HCT116 (cell line): ENCODE measurements at regions not wholly inside any gene's neighbourhood (a gene's known extent, or its start where the extent isn't known, plus 50 kb on each side); places are given as distances from the start of the nearest gene placed in this dataset.

Experiments
- ATAC-seq: fragments of 200-7000 bp; cut with Tn5 transposase; 2 replicates; pipeline ENCODE4 v1.9.1; 2020; ENCODE audit warnings: mild to moderate bottlenecking, moderate library complexity
- BruUV-seq: library from RNA; stranded (reverse); fragments of 400-500 nt; replicated peaks from 2 replicates; lab custom pipeline; 2021; lab: Mats Ljungman, UMichigan
- CTCF ChIA-PET: fragments of 300-600 bp; sonication (Branson Sonifier 250); formaldehyde crosslinking; loops from one replicate; lab custom pipeline; 2021; ENCODE audit warnings: antibody characterized with exemption; lab: Charles Lee
- POLR2A ChIA-PET: fragments of 300-600, 350-600 bp; sonication (Branson Sonifier 250); formaldehyde crosslinking; loops from one replicate; lab custom pipeline; 2021; ENCODE audit warnings: antibody characterized with exemption; lab: Charles Lee
- RAD21 ChIA-PET, 2 experiments: fragments of 300-600 bp; sonication (Branson Sonifier 250); formaldehyde crosslinking; loops; one replicate each; lab custom pipeline; 2023; ENCODE audit warnings: low total read pairs in 2 of 2; ENCODE audit not compliant: uncharacterized antibody in 2 of 2, unreplicated experiment in 2 of 2, low non-redundant PET in 1 of 2; lab: Charles Lee
- DNase-seq: peaks from one replicate; pipeline ENCODE4 v3.0.0-alpha.2; 2010; ENCODE audit warnings: low read depth, low spot score
- H2AFZ ChIP-seq: fragments of 200-600 bp; shearing (Covaris generic), sonication (generic); 2 replicates; pipeline ENCODE4 v1.6.1; 2017; ENCODE audit warnings: low read depth, mixed run types, mixed read lengths, antibody characterized with exemption, low read length; ENCODE audit not compliant: poor library complexity, severe bottlenecking
- H3K27ac ChIP-seq: 2 replicates; pipeline ENCODE4 v1.5.1; 2012; ENCODE audit warnings: low read depth, low read length
- H3K27me3 ChIP-seq: fragments of 200-600 bp; sonication (generic); 2 replicates; pipeline ENCODE4 v1.6.1; 2016; ENCODE audit warnings: mixed run types, low read length, mixed read lengths; ENCODE audit not compliant: insufficient read depth
- H3K36me3 ChIP-seq, 2 experiments: fragments of 200-500 bp in 1 of 2; fragments of 200-600 bp in 1 of 2; sonication (Bioruptor generic) in 1 of 2; sonication (generic) in 1 of 2; 2 replicates each; pipeline versions ENCODE4 v1.5.1 to v1.6.1; 2014 to 2016; ENCODE audit warnings: low read length in 2 of 2, inconsistent platforms in 1 of 2, mixed read lengths in 1 of 2, mixed run types in 1 of 2; ENCODE audit not compliant: insufficient read depth in 2 of 2, control insufficient read depth in 1 of 2
- H3K4me1 ChIP-seq, 2 experiments: fragments of 200-600 bp in 1 of 2; sonication (generic) in 1 of 2; 2 replicates each; pipeline versions ENCODE4 v1.5.1 to v1.6.1; 2012 to 2017; ENCODE audit warnings: low read length in 2 of 2, inconsistent platforms in 1 of 2, mild to moderate bottlenecking in 1 of 2, mixed read lengths in 1 of 2, mixed run types in 1 of 2, moderate library complexity in 1 of 2; ENCODE audit not compliant: insufficient read depth in 2 of 2, control insufficient read depth in 1 of 2
- H3K4me2 ChIP-seq: fragments of 200-600 bp; sonication (generic); 2 replicates; pipeline ENCODE4 v1.6.1; 2017; ENCODE audit warnings: mixed run types, low read length, mixed read lengths
- H3K4me3 ChIP-seq, 2 experiments: fragments of 200-600 bp in 1 of 2; sonication (generic) in 1 of 2; replicated peaks in 1 of 2; 2 replicates each; pipeline ENCODE4 v1.5.1; 2011 to 2016; ENCODE audit warnings: low read length in 2 of 2, control low read depth in 1 of 2, low read depth in 1 of 2, mild to moderate bottlenecking in 1 of 2, mixed read lengths in 1 of 2, mixed run types in 1 of 2
- H3K79me2 ChIP-seq: fragments of 200-600 bp; sonication (generic); 2 replicates; pipeline ENCODE4 v1.6.1; 2017; ENCODE audit warnings: mild to moderate bottlenecking, mixed run types, low read length, moderate library complexity, mixed read lengths; ENCODE audit not compliant: insufficient read depth
- H3K9ac ChIP-seq: fragments of 200-600 bp; sonication (generic); 2 replicates; pipeline ENCODE4 v1.6.1; 2016; ENCODE audit warnings: low read length, mixed read lengths
- H3K9me2 ChIP-seq: fragments of 200-600 bp; sonication (generic), shearing (Covaris generic); 2 replicates; pipeline ENCODE4 v1.6.1; 2017; ENCODE audit warnings: mixed run types, mild to moderate bottlenecking, moderate library complexity; ENCODE audit not compliant: insufficient read depth
- H3K9me3 ChIP-seq, 2 experiments: fragments of 200-500 bp in 1 of 2; fragments of 200-600 bp in 1 of 2; sonication (Bioruptor generic) in 1 of 2; sonication (generic) in 1 of 2; 2 replicates each; pipeline ENCODE4 v1.6.1; 2014 to 2017; ENCODE audit warnings: low read length in 2 of 2, mixed read lengths in 2 of 2, inconsistent platforms in 1 of 2, low read depth in 1 of 2, mild to moderate bottlenecking in 1 of 2, mixed run types in 1 of 2, moderate library complexity in 1 of 2; ENCODE audit not compliant: control insufficient read depth in 1 of 2, insufficient read depth in 1 of 2
- H4K20me1 ChIP-seq: fragments of 200-600 bp; sonication (generic), shearing (Covaris generic); 2 replicates; pipeline ENCODE4 v1.6.1; 2017; ENCODE audit warnings: mixed run types, mild to moderate bottlenecking, moderate library complexity; ENCODE audit not compliant: insufficient read depth
- CEBPB ChIP-seq: IDR thresholded peaks from 2 replicates; pipeline ENCODE4 v1.6.1; 2012; ENCODE audit warnings: low read depth
- CTCF ChIP-seq, 3 experiments: fragments of 200-600 bp in 1 of 3; sonication (generic) in 1 of 3; IDR thresholded peaks in 2 of 3; conservative IDR thresholded peaks in 1 of 3; 2 replicates each; pipeline ENCODE4 v1.5.1; 2012 to 2017; ENCODE audit warnings: low read depth in 2 of 3, low read length in 2 of 3, antibody characterized with exemption in 1 of 3, borderline replicate concordance in 1 of 3, control low read depth in 1 of 3, mild to moderate bottlenecking in 1 of 3, mixed read lengths in 1 of 3, mixed run types in 1 of 3, moderate library complexity in 1 of 3; ENCODE audit not compliant: insufficient read depth in 1 of 3
- ELF1 ChIP-seq: IDR thresholded peaks from 2 replicates; pipeline ENCODE4 v1.6.1; 2012; ENCODE audit warnings: low read depth, borderline replicate concordance
- EZH2phosphoT487 ChIP-seq: fragments of 200-600 bp; IDR thresholded peaks from 2 replicates; pipeline ENCODE4 v1.6.1; 2018; ENCODE audit warnings: antibody characterized with exemption, borderline replicate concordance
- MAX ChIP-seq: IDR thresholded peaks from 2 replicates; pipeline ENCODE4 v1.6.1; 2012
- RAD21 ChIP-seq: IDR thresholded peaks from 2 replicates; pipeline ENCODE4 v1.6.1; 2012; ENCODE audit warnings: low read depth, mild to moderate bottlenecking
- SIN3A ChIP-seq: IDR thresholded peaks from 2 replicates; pipeline ENCODE4 v1.6.1; 2012; ENCODE audit warnings: low read depth
- SP1 ChIP-seq: IDR thresholded peaks from 2 replicates; pipeline ENCODE4 v1.6.1; 2012; ENCODE audit warnings: low read depth
- TCF7L2 ChIP-seq: IDR thresholded peaks from 2 replicates; pipeline ENCODE4 v1.7.0; 2011; ENCODE audit warnings: borderline replicate concordance, inconsistent platforms; ENCODE audit not compliant: insufficient read depth, insufficient read length; ENCODE audit errors: extremely low read depth
- ZBTB33 ChIP-seq: IDR thresholded peaks from 2 replicates; pipeline ENCODE4 v1.6.1; 2011; ENCODE audit warnings: mild to moderate bottlenecking, low read length, moderate library complexity; ENCODE audit not compliant: insufficient replicate concordance; ENCODE audit errors: extremely low read depth
- intact Hi-C: fragments of 100-400 bp; cut with micrococcal nuclease; formaldehyde crosslinking; loops from 2 replicates; pipeline ENCODE4 v1.10.0; 2022

- CTCF ChIA-PET: no interaction called here
- no peak for ATAC-seq
- H4K20me1 ChIP-seq: no peaks in the 10 kb centered on the region
Observed at GRCh38 chr12:77592836-77593235, 237.9 kb upstream of the NAV3 start.

GRCh38 chr12:77591959-77592743 lies 238.5 kb upstream of the NAV3 start:
- Histone ChIP-seq H3K4me1 (no peaks in the 10 kb centered on the region), H3K9me3 (no peaks in the 10 kb centered on the region), H4K20me1 (no peaks in the 10 kb centered on the region), H3K9me2 (no peaks in the 10 kb centered on the region), H3K79me2 (no peaks in the 10 kb centered on the region), H3K27me3 (no peaks in the 10 kb centered on the region), H3K4me3 (no peak overlapping the region), H3K36me3 (no peaks in the 10 kb centered on the region), H3K27ac (no peak overlapping the region), H2AFZ (no peak overlapping the region), H3K4me2 (no peak overlapping the region), H3K9ac (no peak overlapping the region)
- RAD21 ChIA-PET: no interaction called here
- POLR2A ChIA-PET: no interaction called here
- no peak for ATAC-seq
- CTCF ChIA-PET: no interaction called here
- intact Hi-C loops: no loop called here
- no peak for DNase-seq
- BruUV-seq: no TSS peak
- TF ChIP-seq TCF7L2 (no peak), ZBTB33 (no peak), SP1 (no peak), ELF1 (no peak), CTCF (IDR thresholded peaks at IDR 0.05 in 2 of 3, conservative IDR thresholded peaks at IDR 0.05 in 1 of 3; ENCODE audit: borderline replicate concordance in 1 of 3, insufficient read depth in 1 of 3, low read depth in 2 of 3, low read length in 2 of 3) (no peak), MAX (no peak)

More at GRCh38 chr12:77592836-77593235, 237.9 kb upstream of the NAV3 start:
- RAD21 ChIA-PET: no interaction called here
- Histone ChIP-seq H3K79me2 (no peaks in the 10 kb centered on the region), H3K27ac (no peak overlapping the region), H3K9me2 (no peaks in the 10 kb centered on the region), H3K9me3 (no peaks in the 10 kb centered on the region), H2AFZ (no peak overlapping the region), H3K4me2 (no peak overlapping the region), H3K4me1 (no peaks in the 10 kb centered on the region), H3K27me3 (no peaks in the 10 kb centered on the region), H3K4me3 (no peak overlapping the region), H3K36me3 (no peaks in the 10 kb centered on the region), H3K9ac (no peak overlapping the region)
- POLR2A ChIA-PET: no interaction called here
- TF ChIP-seq ZBTB33: no peak
- TF ChIP-seq SIN3A: no peak
- no peak for TF ChIP-seq CEBPB
- TF ChIP-seq EZH2phosphoT487: no peak
- no peak for TF ChIP-seq RAD21
- no TSS peak for BruUV-seq
- no peak for DNase-seq
- intact Hi-C loops: no loop called here
